ENCODE measurements at regions not wholly inside any gene's neighbourhood (a gene's known extent, or its start where the extent isn't known, plus 50 kb on each side); places are given as distances from the start of the nearest gene placed in this dataset.

- Histone ChIP-seq H3K27me3 (ENCODE audit: insufficient read depth, poor library complexity, severe bottlenecking) (peaks cover 2% of the 10 kb centered on the region), H3K27ac (replicated peaks) (no peak overlapping the region), H3K4me3 (replicated peaks; ENCODE audit: insufficient read depth, low read length) (no peak overlapping the region)
- no peak for TF ChIP-seq GABPA (IDR thresholded peaks at IDR 0.05; ENCODE audit: low read depth)
- TF ChIP-seq SPI1 (IDR thresholded peaks at IDR 0.05; ENCODE audit: borderline replicate concordance, low read depth): no peak
- TF ChIP-seq CTCF (IDR thresholded peaks at IDR 0.05; ENCODE audit: insufficient read depth, low read length): no peak
- no peak for TF ChIP-seq POLR2AphosphoS5 (IDR thresholded peaks at IDR 0.05; ENCODE audit: low read depth)
- TF ChIP-seq REST (IDR thresholded peaks at IDR 0.05; ENCODE audit: insufficient replicate concordance, low read depth): no peak
- DNase-seq (ENCODE audit: low read depth in 1 of 2, low spot score in 1 of 2): no peak
Observed at GRCh38 chr5:176714067-176714466, 66.8 kb downstream of the TSPAN17 start.

GRCh38 chr5:176716320-176716719, 69.0 kb downstream of the TSPAN17 start:
- Histone ChIP-seq H3K27ac (replicated peaks) (no peak overlapping the region), H3K27me3 (ENCODE audit: insufficient read depth, poor library complexity, severe bottlenecking) (peaks cover 2% of the 10 kb centered on the region), H3K4me3 (replicated peaks; ENCODE audit: insufficient read depth, low read length) (no peak overlapping the region)
- TF ChIP-seq POLR2AphosphoS5 (IDR thresholded peaks at IDR 0.05; ENCODE audit: low read depth): no peak
- DNase-seq (ENCODE audit: low read depth in 1 of 2, low spot score in 1 of 2): no peak

DNA sequence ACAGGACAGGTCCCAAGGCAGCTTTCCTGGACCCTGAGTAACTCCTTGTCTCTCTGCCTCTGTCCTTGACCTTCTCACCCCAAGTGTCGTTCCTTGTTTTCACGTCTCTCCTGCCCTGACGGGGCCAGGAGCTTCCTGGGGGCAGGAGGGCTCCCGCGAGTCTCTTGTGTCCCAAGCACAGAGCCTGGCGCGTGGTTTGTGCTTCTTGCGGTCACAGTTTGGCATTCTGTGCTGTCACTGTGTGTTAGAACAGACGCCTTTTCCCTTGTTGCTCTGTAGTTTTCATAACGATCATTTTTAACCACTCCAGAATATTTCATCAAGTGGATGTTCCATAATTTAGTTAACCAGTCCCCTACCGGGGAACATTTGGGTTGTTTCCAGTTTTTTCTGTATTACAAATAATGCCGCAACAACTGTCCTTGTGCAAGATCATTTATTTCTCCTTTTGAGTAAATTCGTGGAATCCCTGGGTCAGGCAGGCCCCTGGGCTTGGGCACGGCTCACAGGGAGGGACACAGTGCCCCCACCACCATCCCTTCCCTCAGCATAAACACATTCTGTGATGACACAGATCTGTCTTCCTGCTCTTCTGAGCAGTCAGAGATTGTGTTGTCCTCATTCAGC, 71.9 kb downstream of the TSPAN17 start:
- Histone ChIP-seq H3K27me3 (ENCODE audit: insufficient read depth, poor library complexity, severe bottlenecking) (peaks cover 8% of the 10 kb centered on the region), H3K4me3 (replicated peaks; ENCODE audit: insufficient read depth, low read length) (no peak overlapping the region), H3K27ac (replicated peaks) (no peak overlapping the region)
- TF ChIP-seq CTCF (IDR thresholded peaks at IDR 0.05; ENCODE audit: insufficient read depth, low read length) (no peak), REST (IDR thresholded peaks at IDR 0.05; ENCODE audit: insufficient replicate concordance, low read depth) (no peak)
- peak in 1 of 2 experiments; percentile 21 for DNase-seq (ENCODE audit: low read depth in 1 of 2, low spot score in 1 of 2)

DNA sequence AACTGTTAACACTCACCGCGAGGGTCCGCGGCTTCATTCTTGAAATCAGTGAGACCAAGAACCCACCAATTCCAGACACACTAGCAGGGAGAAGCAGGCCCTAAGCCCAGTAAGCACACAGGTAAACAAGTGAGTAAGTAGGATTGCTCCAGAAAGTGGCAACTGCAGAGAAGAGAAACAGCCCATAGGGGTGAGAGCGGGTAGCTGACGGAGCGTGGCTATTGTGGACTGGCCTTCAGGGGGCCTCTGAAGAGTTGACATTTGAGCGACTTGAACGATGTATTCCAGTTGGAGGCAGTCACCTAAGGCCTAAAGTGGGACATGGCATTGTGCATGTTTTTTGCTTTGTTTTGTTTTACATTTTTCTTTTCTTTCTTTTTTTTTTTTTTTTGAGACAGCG, 74.2 kb downstream of the TSPAN17 start:
- TF ChIP-seq CTCF (IDR thresholded peaks at IDR 0.05; ENCODE audit: insufficient read depth, low read length) (no peak), REST (IDR thresholded peaks at IDR 0.05; ENCODE audit: insufficient replicate concordance, low read depth) (no peak), SPI1 (IDR thresholded peaks at IDR 0.05; ENCODE audit: borderline replicate concordance, low read depth) (no peak), GABPA (IDR thresholded peaks at IDR 0.05; ENCODE audit: low read depth) (no peak), POLR2AphosphoS5 (IDR thresholded peaks at IDR 0.05; ENCODE audit: low read depth) (no peak)
- peaks cover 14% of the 10 kb centered on the region for H3K27me3 ChIP-seq (ENCODE audit: insufficient read depth, poor library complexity, severe bottlenecking)
- no peak overlapping the region for H3K4me3 ChIP-seq (replicated peaks; ENCODE audit: insufficient read depth, low read length)
- H3K27ac ChIP-seq (replicated peaks): no peak overlapping the region
- DNase-seq (ENCODE audit: low read depth in 1 of 2, low spot score in 1 of 2): no peak

Measured in HL-60 (cell line).